AG09309 (cell line): ENCODE measurements at regions not wholly inside any gene's neighbourhood (a gene's known extent, or its start where the extent isn't known, plus 50 kb on each side); places are given as distances from the start of the nearest gene placed in this dataset.

ENCODE experiments used
- DNase-seq: peaks from one replicate; pipeline ENCODE4 v3.0.0-alpha.2; 2010; ENCODE audit warnings: low read depth
- H3K4me3 ChIP-seq: 2 replicates; pipeline ENCODE4 v1.5.1; 2011; ENCODE audit warnings: mild to moderate bottlenecking, low read depth, low read length, moderate library complexity; ENCODE audit not compliant: control insufficient read depth
- CTCF ChIP-seq: IDR thresholded peaks from 2 replicates; pipeline ENCODE4 v1.5.1; 2011; ENCODE audit warnings: mild to moderate bottlenecking, low read depth, low read length, inconsistent platforms; ENCODE audit not compliant: insufficient read depth, control insufficient read depth; ENCODE audit errors: missing control alignments

GRCh38 chr13:67614579-67614978 lies 384.4 kb upstream of the PCDH9 start:
- TF ChIP-seq CTCF, result no peak
- no peak overlapping the region for H3K4me3 ChIP-seq
- no peak for DNase-seq

- no peak for DNase-seq
- H3K4me3 ChIP-seq, result no peak overlapping the region
- TF ChIP-seq CTCF, result no peak
These were observed 383.9 kb upstream of the PCDH9 start for GRCh38 chr13:67614013-67614412.

GRCh38 chr13:67588607-67589006 lies 358.5 kb upstream of the PCDH9 start:
- TF ChIP-seq CTCF, result no peak
- DNase-seq, result no peak
- no peak overlapping the region for H3K4me3 ChIP-seq

- H3K4me3 ChIP-seq, result no peak overlapping the region
- TF ChIP-seq CTCF, result no peak
- DNase-seq, result no peak
These were observed 347.2 kb upstream of the PCDH9 start for GRCh38 chr13:67577361-67577760.

- no peak for TF ChIP-seq CTCF
- no peak overlapping the region for H3K4me3 ChIP-seq
- no peak for DNase-seq
These were observed 344.4 kb upstream of the PCDH9 start for GRCh38 chr13:67574320-67575233.

- no peak for DNase-seq
- H3K4me3 ChIP-seq, result no peak overlapping the region
- no peak for TF ChIP-seq CTCF
These were observed 338.1 kb upstream of the PCDH9 start for GRCh38 chr13:67568205-67568604.
